Astrocyte of the cerebellum (primary cell): ENCODE measurements at regions not wholly inside any gene's neighbourhood (a gene's known extent, or its start where the extent isn't known, plus 50 kb on each side); places are given as distances from the start of the nearest gene placed in this dataset.
"Not testable (repeated sequence)": the region's sequence is repeated elsewhere in the genome, so short reads cannot be mapped to it uniquely, and the experiment has no call there.

Experiments
- DNase-seq: peaks from one replicate; pipeline ENCODE4 v3.0.0-alpha.2; 2011; ENCODE audit warnings: low read depth
- H3K4me3 ChIP-seq: 2 replicates; pipeline ENCODE4 v1.5.1; 2011; ENCODE audit warnings: mild to moderate bottlenecking, low read depth, low read length, moderate library complexity
- in situ Hi-C: cut with HindIII; loops from 2 replicates; pipeline ENCODE4 v1.10.0; 2017; ENCODE audit warnings: low sequenced_read_pairs
- TF ChIP-seq, protein P1 (sequence below): IDR thresholded peaks from 2 replicates; pipeline ENCODE4 v1.5.1; 2012; ENCODE audit warnings: low read length, low read depth, moderate library complexity, mild to moderate bottlenecking; ENCODE audit errors: missing control alignments

DNA sequence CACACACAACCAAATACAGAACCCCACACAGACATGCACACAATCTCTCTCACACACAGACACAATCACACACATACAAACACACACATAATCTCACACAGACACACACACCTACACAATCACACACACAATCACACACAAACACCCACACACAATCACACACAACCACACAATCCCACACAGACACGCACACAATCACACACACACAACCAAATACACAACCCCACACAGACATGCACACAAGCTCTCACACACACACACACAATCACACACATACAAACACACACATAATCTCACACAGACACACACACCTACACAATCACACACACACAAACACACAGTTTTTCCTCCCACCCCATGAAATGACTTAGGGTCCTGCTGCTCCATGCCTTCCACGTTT, 160.4 kb upstream of the PFKP start:
- H3K4me3 ChIP-seq, result no peak overlapping the region
- TF ChIP-seq, protein P1, sequence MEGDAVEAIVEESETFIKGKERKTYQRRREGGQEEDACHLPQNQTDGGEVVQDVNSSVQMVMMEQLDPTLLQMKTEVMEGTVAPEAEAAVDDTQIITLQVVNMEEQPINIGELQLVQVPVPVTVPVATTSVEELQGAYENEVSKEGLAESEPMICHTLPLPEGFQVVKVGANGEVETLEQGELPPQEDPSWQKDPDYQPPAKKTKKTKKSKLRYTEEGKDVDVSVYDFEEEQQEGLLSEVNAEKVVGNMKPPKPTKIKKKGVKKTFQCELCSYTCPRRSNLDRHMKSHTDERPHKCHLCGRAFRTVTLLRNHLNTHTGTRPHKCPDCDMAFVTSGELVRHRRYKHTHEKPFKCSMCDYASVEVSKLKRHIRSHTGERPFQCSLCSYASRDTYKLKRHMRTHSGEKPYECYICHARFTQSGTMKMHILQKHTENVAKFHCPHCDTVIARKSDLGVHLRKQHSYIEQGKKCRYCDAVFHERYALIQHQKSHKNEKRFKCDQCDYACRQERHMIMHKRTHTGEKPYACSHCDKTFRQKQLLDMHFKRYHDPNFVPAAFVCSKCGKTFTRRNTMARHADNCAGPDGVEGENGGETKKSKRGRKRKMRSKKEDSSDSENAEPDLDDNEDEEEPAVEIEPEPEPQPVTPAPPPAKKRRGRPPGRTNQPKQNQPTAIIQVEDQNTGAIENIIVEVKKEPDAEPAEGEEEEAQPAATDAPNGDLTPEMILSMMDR, result no peak
- in situ Hi-C loops, result no loop called here
- no peak for DNase-seq

DNA sequence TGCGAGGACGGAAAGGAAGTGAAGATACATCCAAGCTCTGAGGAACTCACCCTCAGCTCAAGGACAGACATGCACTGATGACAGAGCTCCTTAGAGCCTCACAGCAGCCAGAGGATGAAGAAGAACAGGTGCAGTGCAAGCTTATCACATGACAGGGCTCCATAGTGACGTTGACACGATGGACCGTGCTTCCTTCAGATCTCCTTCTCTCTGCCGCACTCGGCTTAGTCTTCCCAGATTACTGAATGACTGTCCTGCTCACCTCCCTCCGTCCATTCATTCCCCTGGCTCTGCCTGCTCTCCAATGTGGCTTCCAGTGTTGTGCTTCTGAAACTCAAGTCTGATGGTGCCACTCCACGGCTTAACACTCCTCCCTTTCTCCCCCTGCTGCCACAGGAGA, 161.5 kb upstream of the PFKP start:
- in situ Hi-C loops, result no loop called here
- TF ChIP-seq, protein P1, result no peak

DNA sequence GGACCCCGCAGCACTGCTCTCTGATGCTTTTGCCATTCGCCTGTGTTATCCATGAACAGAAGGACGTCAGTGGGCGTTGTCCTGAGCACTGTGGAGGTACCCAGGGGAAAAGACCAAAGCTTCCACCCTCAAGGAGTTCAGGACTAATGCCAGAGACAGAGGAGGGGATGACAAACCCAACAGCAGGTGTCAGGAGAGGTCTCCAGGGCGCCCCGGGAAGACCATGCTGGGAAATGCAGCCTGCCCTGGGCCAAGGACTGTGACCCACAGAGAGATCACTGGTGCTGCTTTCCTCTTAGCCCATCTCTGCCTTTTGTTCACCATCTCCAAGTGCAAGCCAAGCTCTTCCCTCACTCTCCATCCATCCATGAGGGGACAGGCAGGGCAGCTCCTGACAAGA, 166.8 kb upstream of the PFKP start:
- TF ChIP-seq, protein P1, result no peak
- DNase-seq, result no peak
- in situ Hi-C loops, result no loop called here
- H3K4me3 ChIP-seq, result no peak overlapping the region

More for the DNA sequence above, 161.5 kb upstream of the PFKP start:
- DNase-seq, result no peak
- no peak overlapping the region for H3K4me3 ChIP-seq

DNA sequence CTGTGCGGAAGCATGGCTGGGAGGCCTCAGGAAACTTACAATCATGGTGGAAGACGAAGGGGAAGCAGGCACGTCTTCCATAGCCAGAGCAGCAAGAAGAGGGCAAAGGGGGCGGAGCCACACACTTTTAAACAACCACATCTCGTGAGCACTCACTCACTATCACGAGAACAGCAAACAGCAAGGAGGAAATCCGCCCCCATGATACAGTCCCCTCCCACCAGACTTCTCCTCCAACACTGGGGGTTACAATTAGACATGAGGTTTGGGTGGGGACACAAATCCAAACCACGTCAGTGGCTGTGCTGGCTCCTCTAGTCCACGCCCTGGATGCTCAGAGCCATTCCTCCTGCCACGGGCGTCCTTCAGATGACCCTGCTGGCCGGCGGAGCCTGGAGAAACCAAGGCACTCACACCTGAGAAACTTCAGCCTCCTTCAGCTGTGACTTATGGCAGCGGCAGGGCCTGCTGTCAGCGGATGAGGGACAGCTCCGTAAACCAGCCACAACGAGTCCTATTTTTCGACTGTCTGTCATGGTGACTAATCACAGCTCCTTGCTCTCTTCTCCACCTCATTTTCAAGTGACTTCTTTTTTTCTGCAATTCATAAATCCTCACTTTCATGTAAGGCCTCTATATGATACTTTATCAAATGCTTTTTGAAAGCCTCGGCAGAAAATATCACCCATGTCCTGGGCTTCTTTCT, 167.9 kb upstream of the PFKP start:
- in situ Hi-C loops, result no loop called here
- DNase-seq, result no peak
- TF ChIP-seq, protein P1, result no peak

DNA sequence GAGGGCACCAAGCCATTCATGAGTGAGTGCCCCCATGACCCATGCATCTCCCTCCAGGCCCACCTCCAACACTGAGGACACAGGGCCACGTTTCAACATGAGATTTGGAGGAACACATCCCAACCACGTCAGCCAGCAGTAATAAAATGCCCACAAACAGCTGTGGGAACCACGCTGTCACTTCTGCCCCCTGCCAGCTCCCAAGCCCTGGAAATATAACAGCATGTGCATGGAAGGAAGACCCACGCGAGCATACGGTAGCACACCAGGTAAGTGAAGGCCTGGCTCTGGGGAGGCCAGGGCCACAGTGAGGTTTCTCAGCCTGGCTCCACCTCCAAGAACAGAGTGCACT, 168.9 kb upstream of the PFKP start:
- in situ Hi-C loops, result no loop called here
- TF ChIP-seq, protein P1, result no peak
- no peak for DNase-seq
- H3K4me3 ChIP-seq, result no peak overlapping the region

More for the DNA sequence above, 167.9 kb upstream of the PFKP start:
- H3K4me3 ChIP-seq, result no peak overlapping the region

DNA sequence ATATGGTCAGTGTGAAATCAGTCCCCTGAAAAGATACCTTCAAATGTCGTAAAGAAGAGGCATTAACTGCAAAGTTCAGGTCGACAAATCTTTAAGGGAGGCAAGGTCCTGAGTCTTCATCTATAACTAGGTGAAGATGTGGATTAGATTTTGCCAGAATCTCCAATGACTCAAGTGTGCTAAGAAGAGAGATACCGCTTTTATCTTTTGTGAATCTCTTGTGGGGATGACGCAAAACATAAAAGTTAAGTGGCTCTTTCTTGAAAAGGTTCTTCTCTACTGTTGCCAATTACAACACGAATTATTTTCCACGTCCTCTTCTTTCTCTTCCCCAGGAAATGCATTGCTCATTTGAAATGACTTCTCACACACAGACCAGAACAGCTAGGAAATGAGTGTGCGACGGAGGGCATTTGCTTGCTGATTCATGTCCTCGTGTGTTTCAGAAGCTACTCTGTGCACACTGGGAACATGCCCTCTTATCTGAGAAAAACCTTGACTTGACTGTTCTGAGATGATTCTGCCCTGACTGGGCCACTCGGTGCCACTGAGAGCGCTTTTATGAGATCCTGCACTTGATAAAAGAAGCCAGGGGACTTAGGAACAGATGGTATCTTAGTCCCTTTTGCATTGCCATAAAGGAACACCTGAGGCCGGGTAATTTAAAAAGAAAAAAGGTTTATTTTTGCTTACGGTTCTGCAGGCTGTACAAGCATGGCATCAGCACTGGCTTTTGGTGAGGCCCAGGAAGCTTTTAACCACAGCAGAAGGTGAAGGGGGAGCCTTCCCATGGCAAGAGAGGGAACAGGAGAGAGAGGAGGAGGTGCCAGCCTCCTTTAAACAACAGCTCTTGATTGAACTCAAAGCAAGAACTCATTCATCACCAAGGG, 169.5 kb upstream of the PFKP start:
- TF ChIP-seq, protein P1, result no peak
- DNase-seq, result no peak
- H3K4me3 ChIP-seq, result no peak overlapping the region
- in situ Hi-C loops, result no loop called here

DNA sequence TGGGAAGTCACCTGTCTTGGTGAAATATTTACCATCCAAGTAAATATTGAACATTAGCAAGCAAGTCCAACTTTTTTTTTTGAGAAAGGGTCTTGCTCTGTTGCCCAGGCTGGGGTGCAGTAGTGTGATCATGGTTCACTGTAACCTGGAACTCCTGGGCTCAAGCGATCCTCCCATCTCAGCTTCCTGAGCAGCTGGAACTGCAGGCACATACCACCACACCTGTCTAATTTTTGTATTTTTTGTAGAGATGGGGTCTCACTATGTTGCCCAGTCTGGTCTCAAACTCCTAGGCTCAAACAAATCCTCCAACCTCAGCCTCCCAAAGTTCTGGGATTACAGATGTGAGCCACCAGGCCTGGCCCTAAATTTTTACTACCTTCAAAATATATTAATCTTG, 171.0 kb upstream of the PFKP start:
- in situ Hi-C loops, DNase-seq, H3K4me3 ChIP-seq: not testable (repeated sequence)
